ENCODE measurements at regions not wholly inside any gene's neighbourhood (a gene's known extent, or its start where the extent isn't known, plus 50 kb on each side); places are given as distances from the start of the nearest gene placed in this dataset.

- TF ChIP-seq CTCF (IDR thresholded peaks at IDR 0.05) = no peak
These were observed 62.1 kb upstream of the CADM1 start for GRCh38 chr11:115566180-115566764.

GRCh38 chr11:115564851-115565250 is 60.6 kb upstream of the CADM1 start:
- no peak for TF ChIP-seq CTCF (IDR thresholded peaks at IDR 0.05)

GRCh38 chr11:115561116-115561515 is 56.9 kb upstream of the CADM1 start:
- no peak for TF ChIP-seq CTCF (IDR thresholded peaks at IDR 0.05)

DNA sequence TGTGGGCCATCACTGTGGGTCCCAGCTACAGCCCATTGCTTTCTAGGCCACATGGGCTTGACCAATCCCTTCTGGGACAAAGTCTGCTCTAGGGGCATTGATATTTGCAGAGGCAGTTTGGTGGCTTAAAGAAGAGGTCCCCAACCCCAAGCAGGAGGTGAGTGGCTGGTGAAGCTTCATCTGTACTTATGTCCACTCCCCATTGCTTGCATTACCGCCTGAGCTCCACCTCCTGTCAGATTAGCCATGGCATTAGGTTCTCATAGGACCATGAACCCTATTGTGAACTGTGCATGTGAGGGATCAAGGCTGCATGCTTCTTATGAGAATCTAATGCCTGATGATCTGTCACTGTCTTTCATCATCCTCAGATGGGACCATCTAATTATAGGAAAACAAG is 54.4 kb upstream of the CADM1 start:
- no peak for TF ChIP-seq CTCF (IDR thresholded peaks at IDR 0.05)

GRCh38 chr11:115557681-115558080 is 53.5 kb upstream of the CADM1 start:
- TF ChIP-seq CTCF (IDR thresholded peaks at IDR 0.05) = no peak

GRCh38 chr11:115556984-115557383 is 52.8 kb upstream of the CADM1 start:
- TF ChIP-seq CTCF (IDR thresholded peaks at IDR 0.05) = no peak

GRCh38 chr11:115555336-115556090 is 51.3 kb upstream of the CADM1 start:
- no peak for TF ChIP-seq CTCF (IDR thresholded peaks at IDR 0.05)

Measured in LNCAP (cell line).